GM18873 (cell line): ENCODE measurements at regions not wholly inside any gene's neighbourhood (a gene's known extent, or its start where the extent isn't known, plus 50 kb on each side); places are given as distances from the start of the nearest gene placed in this dataset.
"Not testable (repeated sequence)": the region's sequence is repeated elsewhere in the genome, so short reads cannot be mapped to it uniquely, and the experiment has no call there.

ENCODE experiments used
- ATAC-seq: cut with Tn5 transposase; IDR thresholded peaks from one replicate; pipeline ENCODE4 v1.9.1; 2021; ENCODE audit warnings: mild to moderate bottlenecking, moderate library complexity, moderate number of reproducible peaks; ENCODE audit not compliant: unreplicated experiment, low FRiP score

GRCh38 chr2:3116371-3116770, 261.2 kb downstream of the EIPR1 start:
- ATAC-seq: no peak

GRCh38 chr2:3115301-3116042, 262.1 kb downstream of the EIPR1 start:
- ATAC-seq: no peak

GRCh38 chr2:3114406-3115185, 263.0 kb downstream of the EIPR1 start:
- ATAC-seq: no peak

GRCh38 chr2:3113769-3114168, 263.8 kb downstream of the EIPR1 start:
- no peak for ATAC-seq

GRCh38 chr2:3113122-3113521, 264.5 kb downstream of the EIPR1 start:
- ATAC-seq: no peak

- ATAC-seq: no peak
These were observed 265.1 kb downstream of the EIPR1 start for GRCh38 chr2:3112553-3112952.

- no peak for ATAC-seq
These were observed 265.5 kb downstream of the EIPR1 start for GRCh38 chr2:3112131-3112530.

- ATAC-seq: no peak
These were observed 266.5 kb downstream of the EIPR1 start for GRCh38 chr2:3110994-3111666.

GRCh38 chr2:3110555-3110954, 267.1 kb downstream of the EIPR1 start:
- ATAC-seq: no peak

GRCh38 chr2:3108710-3109702, 268.6 kb downstream of the EIPR1 start:
- ATAC-seq: no peak

- no peak for ATAC-seq
These were observed 269.5 kb downstream of the EIPR1 start for GRCh38 chr2:3108105-3108504.

- ATAC-seq: no peak
These were observed 270.1 kb downstream of the EIPR1 start for GRCh38 chr2:3107567-3107966.

GRCh38 chr2:3105814-3106569, 271.6 kb downstream of the EIPR1 start:
- no peak for ATAC-seq

GRCh38 chr2:3104958-3105813, 272.4 kb downstream of the EIPR1 start:
- not testable (repeated sequence) for ATAC-seq

- no peak for ATAC-seq
These were observed 273.4 kb downstream of the EIPR1 start for GRCh38 chr2:3104261-3104660.

- ATAC-seq: no peak
These were observed 274.6 kb downstream of the EIPR1 start for GRCh38 chr2:3102922-3103569.

GRCh38 chr2:3102081-3102921, 275.3 kb downstream of the EIPR1 start:
- no peak for ATAC-seq
